ENCODE measurements at regions not wholly inside any gene's neighbourhood (a gene's known extent, or its start where the extent isn't known, plus 50 kb on each side); places are given as distances from the start of the nearest gene placed in this dataset.
"Not testable (repeated sequence)": the region's sequence is repeated elsewhere in the genome, so short reads cannot be mapped to it uniquely, and the experiment has no call there.

GRCh38 chr10:22158426-22158825, 59.4 kb downstream of the EBLN1 start:
- DNase-seq: peak; percentile 24

- DNase-seq: no peak
Measured at GRCh38 chr10:22156750-22157149, 61.1 kb downstream of the EBLN1 start.

GRCh38 chr10:22152403-22152802, 65.4 kb downstream of the EBLN1 start:
- no peak for DNase-seq

- no peak for DNase-seq
Measured at GRCh38 chr10:22150842-22151241, 67.0 kb downstream of the EBLN1 start.

GRCh38 chr10:22148961-22149360, 68.9 kb downstream of the EBLN1 start:
- no peak for DNase-seq

GRCh38 chr10:22145873-22146272, 71.9 kb downstream of the EBLN1 start:
- DNase-seq: not testable (repeated sequence)

GRCh38 chr10:22137542-22137941, 80.3 kb downstream of the EBLN1 start:
- DNase-seq: no peak

- DNase-seq: no peak
Measured at GRCh38 chr10:22135591-22135990, 82.2 kb downstream of the EBLN1 start.

GRCh38 chr10:22133749-22134624, 83.8 kb downstream of the EBLN1 start:
- DNase-seq: no peak

- not testable (repeated sequence) for DNase-seq
Measured at GRCh38 chr10:22130824-22131223, 87.0 kb downstream of the EBLN1 start.

- DNase-seq: not testable (repeated sequence)
Measured at GRCh38 chr10:22129612-22130011, 88.2 kb downstream of the EBLN1 start.

- DNase-seq: not testable (repeated sequence)
Measured at GRCh38 chr10:22121181-22121580, 96.6 kb downstream of the EBLN1 start.

- not testable (repeated sequence) for DNase-seq
Measured at GRCh38 chr10:22120072-22120471, 97.7 kb downstream of the EBLN1 start.

- not testable (repeated sequence) for DNase-seq
Measured at GRCh38 chr10:22119575-22119974, 98.2 kb downstream of the EBLN1 start.

- DNase-seq: no peak
Measured at GRCh38 chr10:22111705-22112104, 106.1 kb downstream of the EBLN1 start.

- no peak for DNase-seq
Measured at GRCh38 chr10:22111260-22111659, 106.6 kb downstream of the EBLN1 start.

GRCh38 chr10:22110761-22111160, 107.1 kb downstream of the EBLN1 start:
- no peak for DNase-seq

GRCh38 chr10:22105270-22105669, 101.7 kb upstream of the DNAJC1 start:
- no peak for DNase-seq

GRCh38 chr10:22103701-22104470, 100.4 kb upstream of the DNAJC1 start:
- DNase-seq: no peak

- no peak for DNase-seq
Measured at GRCh38 chr10:22097696-22098095, 94.2 kb upstream of the DNAJC1 start.

- not testable (repeated sequence) for DNase-seq
Measured at GRCh38 chr10:22091260-22091659, 87.7 kb upstream of the DNAJC1 start.

GRCh38 chr10:22087402-22087738, 83.8 kb upstream of the DNAJC1 start:
- no peak for DNase-seq

GRCh38 chr10:22086730-22087401, 83.3 kb upstream of the DNAJC1 start:
- DNase-seq: peak; percentile 47

GRCh38 chr10:22079921-22080320, 76.4 kb upstream of the DNAJC1 start:
- not testable (repeated sequence) for DNase-seq

Data from COR-L47 (cell line).